Vagina (tissue), 2 donors: ENCODE measurements at regions not wholly inside any gene's neighbourhood (a gene's known extent, or its start where the extent isn't known, plus 50 kb on each side); places are given as distances from the start of the nearest gene placed in this dataset.

Experiments used
- POLR2AphosphoS5 ChIP-seq, 2 donors: sonication (generic); formaldehyde crosslinking; IDR thresholded peaks; one replicate each; pipeline ENCODE4 v1.9.0; 2017; ENCODE audit warnings: antibody characterized with exemption in 2 of 2, mild to moderate bottlenecking in 2 of 2, low read depth in 1 of 2; ENCODE audit not compliant: insufficient read depth in 1 of 2
- TF ChIP-seq, protein P1 (sequence below), 3 experiments: fragments of 450-650 bp in 2 of 3; fragments of 200-600 bp in 1 of 3; sonication (generic) in 1 of 3; IDR thresholded peaks; one replicate each; pipeline ENCODE4 v1.5.1; 2017 to 2019; ENCODE audit warnings: antibody characterized with exemption in 3 of 3, mild to moderate bottlenecking in 2 of 3, moderate library complexity in 2 of 3

DNA sequence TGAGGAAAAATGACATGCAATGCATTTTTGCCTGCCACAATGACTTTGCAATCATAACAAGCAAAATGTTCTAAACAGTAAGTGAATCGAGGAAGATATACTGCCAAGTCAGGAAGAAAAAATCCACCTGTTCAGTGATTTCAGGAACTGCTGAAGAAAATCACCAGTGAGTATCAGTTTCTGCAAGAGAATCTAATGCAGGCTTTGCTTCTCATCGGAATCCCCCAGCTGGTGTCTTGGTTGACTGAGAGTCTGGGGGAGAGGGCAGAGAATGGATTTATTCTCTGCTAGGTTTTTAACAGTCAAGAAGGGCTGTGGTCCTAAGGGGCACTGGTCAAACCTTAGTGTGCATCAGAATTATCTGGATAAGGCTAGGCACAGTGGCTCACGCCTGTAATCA lies 363.4 kb downstream of the CDH26 start:
- TF ChIP-seq, protein P1, sequence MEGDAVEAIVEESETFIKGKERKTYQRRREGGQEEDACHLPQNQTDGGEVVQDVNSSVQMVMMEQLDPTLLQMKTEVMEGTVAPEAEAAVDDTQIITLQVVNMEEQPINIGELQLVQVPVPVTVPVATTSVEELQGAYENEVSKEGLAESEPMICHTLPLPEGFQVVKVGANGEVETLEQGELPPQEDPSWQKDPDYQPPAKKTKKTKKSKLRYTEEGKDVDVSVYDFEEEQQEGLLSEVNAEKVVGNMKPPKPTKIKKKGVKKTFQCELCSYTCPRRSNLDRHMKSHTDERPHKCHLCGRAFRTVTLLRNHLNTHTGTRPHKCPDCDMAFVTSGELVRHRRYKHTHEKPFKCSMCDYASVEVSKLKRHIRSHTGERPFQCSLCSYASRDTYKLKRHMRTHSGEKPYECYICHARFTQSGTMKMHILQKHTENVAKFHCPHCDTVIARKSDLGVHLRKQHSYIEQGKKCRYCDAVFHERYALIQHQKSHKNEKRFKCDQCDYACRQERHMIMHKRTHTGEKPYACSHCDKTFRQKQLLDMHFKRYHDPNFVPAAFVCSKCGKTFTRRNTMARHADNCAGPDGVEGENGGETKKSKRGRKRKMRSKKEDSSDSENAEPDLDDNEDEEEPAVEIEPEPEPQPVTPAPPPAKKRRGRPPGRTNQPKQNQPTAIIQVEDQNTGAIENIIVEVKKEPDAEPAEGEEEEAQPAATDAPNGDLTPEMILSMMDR (IDR thresholded peaks at IDR 0.05) = no peak
- no peak for TF ChIP-seq POLR2AphosphoS5 (IDR thresholded peaks at IDR 0.05; ENCODE audit: insufficient read depth in 1 of 2, low read depth in 1 of 2)
